PC-3 (cell line): ENCODE measurements at regions not wholly inside any gene's neighbourhood (a gene's known extent, or its start where the extent isn't known, plus 50 kb on each side); places are given as distances from the start of the nearest gene placed in this dataset.

ENCODE experiments used
- ATAC-seq: fragments of 200-7000 bp; cut with Tn5 transposase; 2 replicates; pipeline ENCODE4 v1.9.1; 2020; ENCODE audit warnings: mild to moderate bottlenecking, moderate library complexity
- BruUV-seq: library from RNA; stranded (reverse); fragments of 400-500 nt; replicated peaks from 2 replicates; lab custom pipeline; 2021; lab: Mats Ljungman, UMichigan
- CTCF ChIA-PET: fragments of 300-600 bp; sonication (Branson Sonifier 250); formaldehyde crosslinking; loops from one replicate; lab custom pipeline; 2022; ENCODE audit warnings: antibody characterized with exemption; lab: Charles Lee
- POLR2A ChIA-PET: fragments of 300-600 bp; sonication (Branson Sonifier 250); formaldehyde crosslinking; loops from one replicate; lab custom pipeline; 2022; ENCODE audit warnings: antibody characterized with exemption; ENCODE audit not compliant: unreplicated experiment; lab: Charles Lee
- DNase-seq: peaks from one replicate; pipeline ENCODE4 v3.0.0-alpha.2; 2015
- H2AFZ ChIP-seq: fragments of 300-600 bp; sonication (generic); 2 replicates; pipeline ENCODE4 v1.6.0; 2016; ENCODE audit warnings: antibody characterized with exemption, low read length
- H3F3A ChIP-seq: fragments of 300-600 bp; sonication (generic); one replicate; pipeline ENCODE4 v1.6.0; 2017; ENCODE audit warnings: antibody characterized with exemption, low read length, control low read depth, mild to moderate bottlenecking; ENCODE audit not compliant: unreplicated experiment
- H3K27ac ChIP-seq: fragments of 300-600 bp; sonication (generic); 2 replicates; pipeline ENCODE4 v1.5.1; 2016; ENCODE audit warnings: mild to moderate bottlenecking, low read length
- H3K27me3 ChIP-seq: fragments of 300-600 bp; sonication (generic); 2 replicates; pipeline ENCODE4 v1.6.1; 2016; ENCODE audit warnings: low read length, mixed read lengths
- H3K36me3 ChIP-seq: fragments of 300-600 bp; sonication (generic); 2 replicates; pipeline ENCODE4 v1.6.1; 2016; ENCODE audit warnings: low read depth, mixed run types, low read length, mixed read lengths
- H3K4me1 ChIP-seq: fragments of 300-600 bp; sonication (generic); 2 replicates; pipeline ENCODE4 v1.5.1; 2016; ENCODE audit warnings: low read length; ENCODE audit not compliant: insufficient read depth
- H3K4me2 ChIP-seq: fragments of 300-600 bp; sonication (generic); 2 replicates; pipeline ENCODE4 v1.6.0; 2016; ENCODE audit warnings: low read length
- H3K4me3 ChIP-seq: fragments of 300-600 bp; sonication (generic); 2 replicates; pipeline ENCODE4 v1.5.1; 2016; ENCODE audit warnings: mild to moderate bottlenecking, low read length, mixed read lengths
- H3K79me2 ChIP-seq: fragments of 300-600 bp; sonication (generic); 2 replicates; pipeline ENCODE4 v1.6.1; 2017; ENCODE audit warnings: low read length, mixed read lengths
- H3K9ac ChIP-seq: fragments of 300-600 bp; sonication (generic); 2 replicates; pipeline ENCODE4 v1.6.0; 2016; ENCODE audit warnings: mild to moderate bottlenecking, low read length
- H3K9me2 ChIP-seq: fragments of 300-600 bp; sonication (generic); replicated peaks from 2 replicates; pipeline ENCODE4 v1.6.1; 2016; ENCODE audit warnings: mixed run types, low read length, mixed read lengths
- H3K9me3 ChIP-seq: fragments of 300-600 bp; sonication (generic); 2 replicates; pipeline ENCODE4 v1.6.1; 2016; ENCODE audit warnings: low read length, mixed read lengths
- H4K20me1 ChIP-seq: fragments of 300-600 bp; sonication (generic); 2 replicates; pipeline ENCODE4 v1.6.1; 2016; ENCODE audit warnings: low read length, mixed read lengths
- EZH2 ChIP-seq: fragments of 300-600 bp; sonication (generic); IDR thresholded peaks from one replicate; pipeline ENCODE4 v1.6.1; 2017; ENCODE audit warnings: antibody characterized with exemption, mild to moderate bottlenecking, low read length; ENCODE audit not compliant: unreplicated experiment
- EZH2phosphoT487 ChIP-seq: fragments of 300-600 bp; sonication (generic); IDR thresholded peaks from 2 replicates; pipeline ENCODE4 v1.6.1; 2018; ENCODE audit warnings: mild to moderate bottlenecking, antibody characterized with exemption, low read length, borderline replicate concordance
- intact Hi-C: fragments of 100-400 bp; cut with micrococcal nuclease; formaldehyde crosslinking; loops from 2 replicates; pipeline ENCODE4 v1.9.0; 2023
- TF ChIP-seq, protein P1 (sequence below): fragments of 300-600 bp; sonication (generic); conservative IDR thresholded peaks from 2 replicates; pipeline ENCODE4 v1.5.1; 2017; ENCODE audit warnings: antibody characterized with exemption, low read depth, mild to moderate bottlenecking, low read length

DNA sequence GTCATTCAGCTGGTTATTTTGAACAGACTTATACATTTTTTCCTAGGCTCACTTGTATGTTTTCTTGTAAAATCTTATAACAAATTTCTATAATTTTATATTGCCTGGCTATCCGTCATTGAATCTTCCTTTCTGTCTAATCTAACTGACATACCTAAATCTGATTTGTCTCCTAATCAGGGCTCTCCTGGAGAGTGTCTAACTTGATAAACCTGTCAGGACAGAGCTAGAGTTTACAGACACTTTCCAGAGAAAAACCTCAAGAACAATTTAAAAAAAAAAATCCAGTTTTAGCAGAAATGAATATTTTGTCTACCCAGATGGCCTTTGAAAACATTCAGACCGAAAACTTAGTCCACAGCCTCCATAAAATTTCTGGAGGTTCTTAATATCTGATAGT is 1305.8 kb downstream of the ROBO1 start:
- ATAC-seq (no peak), DNase-seq (no peak)
- H3K9me3 ChIP-seq, result no peaks in the 10 kb centered on the region
- intact Hi-C loops, result no loop called here
- no peaks in the 10 kb centered on the region for H3K9me2 ChIP-seq
- BruUV-seq, result no TSS peak
- no peak overlapping the region for H3K9ac ChIP-seq
- no peaks in the 10 kb centered on the region for H3K4me1 ChIP-seq
- no peak overlapping the region for H3K4me3 ChIP-seq
- H3K36me3 ChIP-seq, result no peaks in the 10 kb centered on the region
- POLR2A ChIA-PET, result no interaction called here
- CTCF ChIA-PET, result no interaction called here
- no peaks in the 10 kb centered on the region for H3K79me2 ChIP-seq
- TF ChIP-seq, protein P1, sequence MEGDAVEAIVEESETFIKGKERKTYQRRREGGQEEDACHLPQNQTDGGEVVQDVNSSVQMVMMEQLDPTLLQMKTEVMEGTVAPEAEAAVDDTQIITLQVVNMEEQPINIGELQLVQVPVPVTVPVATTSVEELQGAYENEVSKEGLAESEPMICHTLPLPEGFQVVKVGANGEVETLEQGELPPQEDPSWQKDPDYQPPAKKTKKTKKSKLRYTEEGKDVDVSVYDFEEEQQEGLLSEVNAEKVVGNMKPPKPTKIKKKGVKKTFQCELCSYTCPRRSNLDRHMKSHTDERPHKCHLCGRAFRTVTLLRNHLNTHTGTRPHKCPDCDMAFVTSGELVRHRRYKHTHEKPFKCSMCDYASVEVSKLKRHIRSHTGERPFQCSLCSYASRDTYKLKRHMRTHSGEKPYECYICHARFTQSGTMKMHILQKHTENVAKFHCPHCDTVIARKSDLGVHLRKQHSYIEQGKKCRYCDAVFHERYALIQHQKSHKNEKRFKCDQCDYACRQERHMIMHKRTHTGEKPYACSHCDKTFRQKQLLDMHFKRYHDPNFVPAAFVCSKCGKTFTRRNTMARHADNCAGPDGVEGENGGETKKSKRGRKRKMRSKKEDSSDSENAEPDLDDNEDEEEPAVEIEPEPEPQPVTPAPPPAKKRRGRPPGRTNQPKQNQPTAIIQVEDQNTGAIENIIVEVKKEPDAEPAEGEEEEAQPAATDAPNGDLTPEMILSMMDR, result no peak
- TF ChIP-seq EZH2phosphoT487 (no peak), EZH2 (no peak)
- no peak overlapping the region for H3K4me2 ChIP-seq
- H4K20me1 ChIP-seq, result no peaks in the 10 kb centered on the region
- no peaks in the 10 kb centered on the region for H3K27me3 ChIP-seq
- H3K27ac ChIP-seq, result no peak overlapping the region
- H3F3A ChIP-seq, result no peaks in the 10 kb centered on the region
- H2AFZ ChIP-seq, result no peak overlapping the region

DNA sequence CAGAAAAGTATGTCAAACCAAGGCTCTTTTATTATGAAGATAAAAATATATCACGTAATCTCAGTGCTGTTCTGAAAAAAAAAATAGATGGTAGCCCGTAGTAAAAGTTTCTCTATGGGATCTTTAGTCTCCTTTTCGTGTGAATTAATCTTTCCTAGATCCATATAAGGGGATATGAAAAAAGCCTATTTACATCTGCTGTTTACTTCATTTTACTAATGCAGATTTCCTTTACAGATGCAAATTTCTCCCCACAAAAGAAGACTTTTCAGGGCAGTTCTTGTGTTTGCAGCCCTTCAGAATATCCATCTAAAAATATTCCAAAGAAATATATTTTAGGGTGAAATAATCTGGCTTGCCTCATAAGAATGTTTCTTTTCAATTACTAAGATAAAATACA is 1291.7 kb downstream of the ROBO1 start:
- H3K79me2 ChIP-seq, result no peaks in the 10 kb centered on the region
- CTCF ChIA-PET, result no interaction called here
- no peaks in the 10 kb centered on the region for H3K9me2 ChIP-seq
- no peak overlapping the region for H2AFZ ChIP-seq
- DNase-seq, result no peak
- H3F3A ChIP-seq, result no peaks in the 10 kb centered on the region
- H3K4me2 ChIP-seq, result no peak overlapping the region
- no peaks in the 10 kb centered on the region for H3K27me3 ChIP-seq
- ATAC-seq, result no peak
- no peaks in the 10 kb centered on the region for H4K20me1 ChIP-seq
- no TSS peak for BruUV-seq
- H3K4me1 ChIP-seq, result no peaks in the 10 kb centered on the region
- TF ChIP-seq, protein P1, result no peak
- TF ChIP-seq EZH2phosphoT487 (no peak), EZH2 (no peak)
- no peak overlapping the region for H3K9ac ChIP-seq
- no peaks in the 10 kb centered on the region for H3K9me3 ChIP-seq
- no peak overlapping the region for H3K4me3 ChIP-seq
- intact Hi-C loops, result no loop called here
- H3K27ac ChIP-seq, result no peak overlapping the region
- POLR2A ChIA-PET, result no interaction called here
- H3K36me3 ChIP-seq, result no peaks in the 10 kb centered on the region

DNA sequence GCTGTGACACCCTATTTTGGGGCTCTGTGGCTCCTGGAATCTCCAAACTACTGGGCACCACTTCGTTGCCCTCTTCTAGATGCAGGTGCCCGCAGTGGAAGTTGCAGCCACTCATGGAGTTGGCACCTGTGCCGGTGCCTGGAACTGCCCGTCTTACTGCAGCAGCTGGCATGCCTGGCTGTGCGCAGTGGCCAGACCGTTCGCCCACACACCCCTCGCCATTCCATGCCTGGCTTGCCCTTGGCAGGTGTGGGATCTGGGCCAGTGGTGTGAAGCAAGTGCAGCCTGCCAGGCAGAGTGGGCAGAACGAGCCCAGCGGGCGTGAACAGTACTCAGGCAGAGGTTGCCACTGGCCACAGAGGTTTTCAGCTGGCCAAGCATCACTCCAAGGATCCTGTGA is 1286.7 kb downstream of the ROBO1 start:
- Histone ChIP-seq H4K20me1 (no peaks in the 10 kb centered on the region), H2AFZ (no peak overlapping the region), H3K4me3 (no peak overlapping the region), H3K36me3 (no peaks in the 10 kb centered on the region), H3K9me3 (no peaks in the 10 kb centered on the region), H3K9me2 (no peaks in the 10 kb centered on the region), H3K4me2 (no peak overlapping the region), H3K9ac (no peak overlapping the region), H3K27ac (no peak overlapping the region), H3F3A (no peaks in the 10 kb centered on the region), H3K27me3 (no peaks in the 10 kb centered on the region), H3K79me2 (no peaks in the 10 kb centered on the region), H3K4me1 (no peaks in the 10 kb centered on the region)
- peak; percentile 27 for ATAC-seq
- no TSS peak for BruUV-seq
- DNase-seq, result no peak
- TF ChIP-seq EZH2 (no peak), EZH2phosphoT487 (no peak)
- TF ChIP-seq, protein P1, result no peak
- intact Hi-C loops, result no loop called here
- CTCF ChIA-PET, result no interaction called here
- POLR2A ChIA-PET, result no interaction called here
